Globus pallidus (tissue), 1 donor: ENCODE measurements at regions not wholly inside any gene's neighbourhood (a gene's known extent, or its start where the extent isn't known, plus 50 kb on each side); places are given as distances from the start of the nearest gene placed in this dataset.
"Not testable (repeated sequence)": the region's sequence is repeated elsewhere in the genome, so short reads cannot be mapped to it uniquely, and the experiment has no call there.

ENCODE experiments used
- DNase-seq: peaks from one replicate; pipeline ENCODE4 v3.0.0-alpha.2; 2015; ENCODE audit warnings: low spot score

DNA sequence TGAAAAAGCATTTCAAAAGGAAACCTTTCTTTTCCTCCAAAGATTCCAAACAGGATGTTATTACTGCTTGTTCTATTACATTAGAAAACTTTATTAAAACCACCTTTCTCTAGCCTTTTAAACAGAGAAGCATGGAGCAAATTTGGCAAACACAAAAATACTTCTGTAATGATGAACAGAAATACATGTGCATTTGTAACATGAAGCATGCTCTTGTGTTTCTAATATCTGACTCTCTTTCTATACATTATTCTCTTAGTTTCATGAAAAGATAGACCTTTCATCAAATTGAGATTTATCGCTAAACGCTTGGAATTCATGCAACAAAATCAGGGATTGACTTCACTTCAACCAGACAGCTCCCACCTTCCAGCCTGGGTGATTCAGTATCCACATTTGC, 152.8 kb upstream of the IRS2 start:
- DNase-seq, result no peak

DNA sequence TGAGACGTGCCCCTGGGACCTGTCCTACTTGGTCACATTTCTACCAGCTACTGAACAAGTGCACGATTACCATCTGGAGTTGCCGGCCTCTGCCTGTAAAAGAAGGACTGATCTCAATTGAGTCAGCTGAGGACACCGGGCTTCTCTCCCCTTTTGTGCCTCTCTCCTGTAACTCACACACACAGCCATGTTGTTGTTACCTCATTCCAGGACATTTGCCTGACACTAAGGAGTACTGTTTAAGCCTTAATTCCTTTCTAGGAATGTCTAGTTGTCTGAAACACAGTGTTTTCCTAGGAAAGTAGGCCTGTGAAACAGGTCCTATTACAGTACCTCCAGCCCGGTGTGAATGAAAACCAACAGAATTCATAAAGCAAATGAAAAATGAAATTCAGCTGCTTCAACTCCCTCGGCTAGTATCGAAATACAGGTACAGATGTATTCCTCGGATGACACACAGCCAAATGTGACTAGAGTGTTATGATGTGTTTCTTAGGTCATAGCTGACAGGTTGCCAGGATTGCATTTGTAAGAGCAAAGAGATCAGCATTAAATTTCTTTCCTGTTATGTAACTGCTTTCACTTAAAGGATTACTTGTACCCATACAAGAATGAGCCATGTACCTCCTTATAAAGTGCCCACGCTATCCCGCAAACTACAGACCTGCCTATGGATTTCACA, 152.0 kb upstream of the IRS2 start:
- no peak for DNase-seq

DNA sequence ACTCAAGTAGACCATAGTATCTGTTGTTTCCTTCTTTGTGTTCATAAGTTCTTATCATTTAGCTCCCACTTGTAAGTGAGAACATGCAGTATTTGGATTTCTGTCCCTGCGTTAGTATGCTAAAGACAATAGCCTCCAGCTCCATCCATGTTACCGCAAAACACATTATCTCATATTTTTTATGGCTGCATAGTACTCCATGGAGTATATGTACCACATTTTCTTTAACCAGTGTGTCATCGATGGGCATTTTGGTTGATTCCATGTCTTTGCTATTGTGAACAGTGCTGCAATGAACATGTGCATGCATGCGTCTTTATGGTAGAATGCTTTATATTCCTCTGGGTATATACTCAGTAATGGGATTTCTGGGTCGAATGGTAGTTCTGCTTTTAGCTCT, 148.1 kb upstream of the IRS2 start:
- not testable (repeated sequence) for DNase-seq

DNA sequence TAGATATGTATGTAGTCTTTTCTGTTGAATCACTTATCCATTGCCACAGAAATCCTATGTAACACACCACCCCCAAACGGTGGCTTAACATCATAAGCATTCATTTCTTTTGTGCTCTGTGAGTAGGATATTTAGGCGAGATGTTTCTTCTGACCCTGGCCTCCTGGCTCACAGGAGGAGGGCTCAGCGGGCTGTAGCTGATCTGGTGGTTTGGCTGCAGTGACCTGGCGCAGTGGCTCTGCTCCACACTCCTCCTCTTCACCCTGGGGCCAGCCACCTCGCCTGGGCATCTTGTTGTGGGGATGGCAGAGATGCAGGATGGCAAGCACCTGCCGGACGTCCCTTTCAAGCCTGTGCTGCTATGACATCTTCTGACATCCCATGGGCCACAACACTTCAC, 147.1 kb upstream of the IRS2 start:
- no peak for DNase-seq

DNA sequence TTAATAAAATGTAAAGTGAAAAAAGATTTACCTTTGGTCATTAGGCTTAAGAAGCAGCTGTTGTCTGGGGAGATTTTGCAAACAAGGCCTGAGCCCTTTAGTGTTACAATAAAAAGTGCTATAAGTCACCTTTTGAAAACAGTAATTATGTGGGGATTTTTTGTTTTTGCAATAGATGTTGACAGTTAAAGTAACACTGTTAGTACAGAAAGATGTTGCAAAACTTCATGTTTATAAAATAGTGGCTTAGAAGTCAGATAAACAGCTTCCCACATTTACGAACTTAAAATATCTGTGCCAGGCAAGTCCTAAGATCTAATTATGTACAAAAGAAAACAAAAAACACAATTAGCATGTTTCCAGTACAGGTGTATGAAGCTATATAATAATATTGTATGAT, 138.0 kb upstream of the IRS2 start:
- DNase-seq, result no peak

DNA sequence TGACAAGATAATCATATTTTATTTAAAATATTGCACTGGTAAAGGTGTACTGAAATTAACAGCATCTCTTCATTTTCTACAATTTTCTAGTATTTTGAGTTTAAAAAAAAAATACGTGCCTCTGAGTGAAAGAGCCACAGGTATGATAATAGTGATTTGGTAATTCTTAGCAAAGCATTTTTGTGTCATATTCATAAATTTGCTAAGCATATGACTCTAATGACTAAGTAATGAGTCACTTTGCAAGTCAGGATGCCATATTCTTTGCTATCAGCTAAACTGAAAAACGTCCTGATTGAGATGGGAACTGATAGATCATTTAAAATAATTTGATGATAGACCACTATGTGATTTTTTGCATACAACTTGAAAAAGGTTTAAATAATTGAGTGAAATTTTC, 136.1 kb upstream of the IRS2 start:
- DNase-seq, result no peak

DNA sequence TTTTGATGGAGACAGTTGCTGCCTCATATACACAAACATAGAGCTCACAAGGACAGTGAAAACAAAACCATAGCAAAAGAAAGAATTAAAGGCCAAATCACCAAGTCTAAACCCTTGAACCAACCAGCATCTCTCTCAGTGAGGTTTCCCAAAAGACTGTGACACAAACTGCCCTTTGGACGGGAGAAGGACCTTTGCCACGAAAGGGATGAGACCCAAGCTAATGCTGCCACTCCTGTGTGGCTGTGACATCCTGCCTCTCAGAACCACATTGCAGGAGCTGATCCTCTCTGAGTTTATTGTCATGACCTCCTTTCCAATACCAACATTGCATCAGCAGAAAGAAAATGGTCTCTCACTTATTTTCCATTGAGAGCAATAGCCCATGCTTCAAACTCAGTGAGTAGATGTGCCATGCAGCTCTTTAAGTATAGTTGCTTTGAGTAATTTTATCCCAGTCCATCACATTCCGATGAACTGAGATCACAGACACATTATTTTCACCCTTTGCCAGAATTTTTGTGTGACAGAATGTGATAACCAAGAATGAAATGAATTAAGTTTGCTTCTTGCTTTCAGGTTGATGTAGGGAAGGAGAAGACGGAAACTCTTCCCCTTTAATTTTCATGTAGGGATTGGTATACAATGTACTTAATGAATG, 133.5 kb upstream of the IRS2 start:
- DNase-seq, result no peak

DNA sequence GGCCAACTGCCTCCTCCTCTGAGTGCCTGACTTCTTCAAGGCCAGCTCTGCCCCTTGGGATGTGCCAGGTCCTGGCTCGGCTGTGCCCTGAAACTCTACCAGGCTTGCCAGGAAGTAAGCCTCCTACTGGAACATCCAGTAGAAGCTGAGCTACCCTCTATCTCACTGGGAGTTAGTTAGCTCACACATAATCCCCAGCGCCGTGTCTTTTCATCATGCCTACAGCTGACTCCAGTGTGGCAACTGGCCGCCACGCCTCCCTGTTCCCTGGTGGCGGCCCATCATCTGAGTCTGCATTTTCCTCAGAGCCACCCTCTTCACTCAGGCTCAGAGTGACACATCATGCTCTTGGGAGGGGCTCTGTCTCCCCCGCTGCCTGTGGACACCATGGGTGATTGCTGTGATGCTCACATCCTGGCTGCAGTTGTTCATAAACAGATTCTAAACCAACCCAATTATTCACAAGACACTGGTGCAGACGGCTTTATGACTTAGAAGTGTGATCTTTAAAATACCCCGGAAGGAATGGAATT, 131.9 kb upstream of the IRS2 start:
- DNase-seq, result peak; percentile 37

DNA sequence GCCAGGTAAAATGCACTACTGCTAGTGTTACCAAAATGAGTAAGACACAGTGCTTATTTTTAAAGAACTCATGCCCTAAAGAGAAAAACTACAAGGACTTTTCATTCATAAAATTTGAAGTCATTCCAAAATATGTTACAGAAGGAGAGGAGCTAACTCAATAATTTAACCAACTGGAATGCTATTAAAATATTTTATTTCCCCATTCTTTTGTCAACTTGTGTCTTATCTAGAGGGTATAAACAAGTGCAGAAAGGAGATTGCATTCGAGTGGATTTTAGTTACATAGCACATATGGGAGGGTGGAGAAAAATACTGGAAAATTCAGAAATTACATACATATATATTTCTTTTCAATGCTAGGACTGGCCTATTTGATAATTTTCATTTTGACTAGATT, 131.0 kb upstream of the IRS2 start:
- no peak for DNase-seq

DNA sequence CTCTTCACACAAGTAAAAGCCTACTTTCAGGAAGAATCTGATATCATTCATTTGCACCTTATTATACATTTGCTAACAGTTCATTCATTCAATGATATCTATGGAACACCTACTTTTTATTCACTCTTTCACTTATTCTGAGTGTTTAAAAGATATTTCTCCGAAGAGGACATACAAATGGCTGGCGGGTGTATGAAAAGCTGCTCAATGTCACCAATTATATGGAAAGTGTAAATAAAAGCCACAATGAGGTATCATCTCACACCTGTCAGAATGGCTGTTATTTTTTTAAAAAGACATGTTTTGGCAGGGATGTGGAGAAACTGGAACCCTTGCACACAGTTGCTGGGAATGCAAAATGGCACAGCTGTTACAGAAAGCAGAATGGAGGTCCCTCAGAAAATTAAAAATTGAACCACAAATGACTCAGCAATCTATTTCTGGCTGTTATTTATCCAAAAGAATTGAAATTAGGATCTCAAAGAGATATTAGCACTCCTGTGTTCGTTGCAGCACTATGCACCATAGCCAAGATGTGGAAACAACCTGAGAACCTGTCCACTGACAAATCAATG, 127.6 kb upstream of the IRS2 start:
- no peak for DNase-seq

DNA sequence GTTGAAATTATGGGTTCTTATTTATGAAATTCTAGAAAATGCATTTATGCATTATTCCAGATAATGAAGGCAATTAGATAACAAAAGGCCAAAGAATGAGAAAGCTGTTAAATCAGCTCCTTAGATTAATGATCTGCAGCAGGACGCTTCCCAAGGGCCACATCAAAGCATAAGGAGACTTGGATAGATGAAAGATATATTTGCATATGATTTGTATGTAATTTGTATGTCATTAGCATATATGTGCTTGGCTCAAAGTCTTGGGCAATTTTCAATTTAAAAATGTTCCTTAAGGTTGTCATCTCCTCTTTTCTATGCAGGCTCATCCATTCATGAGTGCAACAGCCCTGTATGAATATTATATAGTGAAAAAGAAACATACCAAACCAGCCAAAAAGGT, 126.8 kb upstream of the IRS2 start:
- DNase-seq, result no peak

DNA sequence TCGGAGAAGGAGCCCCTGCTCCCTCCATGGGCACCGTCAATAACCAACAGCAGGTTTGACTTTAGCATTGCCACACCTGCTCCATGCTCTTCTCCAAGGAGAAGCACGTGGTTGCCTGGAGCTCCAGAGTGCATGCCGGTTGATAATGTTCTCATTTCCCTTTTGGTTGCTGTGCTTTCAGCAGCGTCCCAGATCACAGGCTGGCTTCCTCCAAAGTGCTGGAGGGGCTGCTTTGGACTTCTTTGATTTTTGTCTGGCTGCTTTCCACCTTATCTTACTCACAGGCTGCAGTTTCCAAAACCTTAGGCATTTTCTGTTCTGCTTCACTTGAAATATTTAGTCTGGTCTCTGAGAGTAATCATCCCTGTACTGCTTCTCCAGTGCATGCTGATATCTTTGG, 123.8 kb upstream of the IRS2 start:
- no peak for DNase-seq

DNA sequence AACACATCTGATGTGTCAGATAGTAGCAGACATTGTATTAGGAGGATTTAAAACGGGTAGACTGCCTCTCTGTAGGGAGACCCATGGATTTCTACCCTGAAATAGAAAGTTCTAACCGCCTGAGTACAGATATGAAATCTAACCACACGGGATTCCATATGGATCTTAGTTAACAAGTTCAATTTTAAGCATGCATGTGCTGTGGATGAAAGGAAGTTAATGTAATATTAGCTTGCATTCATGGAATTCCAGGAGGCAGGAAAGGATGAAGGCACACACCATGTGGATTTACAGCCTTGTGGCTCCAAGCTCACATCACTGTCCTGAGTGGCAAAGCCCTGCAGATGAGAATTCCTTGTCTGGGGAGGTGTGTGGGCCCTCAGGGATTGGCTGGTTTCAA, 120.6 kb upstream of the IRS2 start:
- DNase-seq, result no peak

DNA sequence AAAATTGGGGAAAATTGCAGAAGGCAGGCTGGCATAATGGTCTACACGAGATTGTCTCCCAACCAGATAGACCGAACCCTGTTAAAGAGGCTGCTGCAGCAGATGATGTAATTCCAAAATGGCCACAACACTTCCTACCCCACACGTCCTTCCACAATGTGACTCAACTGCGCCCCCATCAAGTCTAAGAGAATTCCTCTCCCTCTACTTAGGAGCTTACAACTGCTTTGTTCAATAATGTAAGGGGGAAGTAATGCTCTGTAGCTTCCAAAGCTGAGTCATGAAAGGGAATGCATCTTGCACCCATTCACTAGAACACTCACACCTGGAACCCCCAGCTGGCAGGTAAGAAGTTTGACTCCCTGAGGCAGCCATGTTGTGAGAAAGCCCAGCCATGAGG, 117.8 kb upstream of the IRS2 start:
- no peak for DNase-seq

DNA sequence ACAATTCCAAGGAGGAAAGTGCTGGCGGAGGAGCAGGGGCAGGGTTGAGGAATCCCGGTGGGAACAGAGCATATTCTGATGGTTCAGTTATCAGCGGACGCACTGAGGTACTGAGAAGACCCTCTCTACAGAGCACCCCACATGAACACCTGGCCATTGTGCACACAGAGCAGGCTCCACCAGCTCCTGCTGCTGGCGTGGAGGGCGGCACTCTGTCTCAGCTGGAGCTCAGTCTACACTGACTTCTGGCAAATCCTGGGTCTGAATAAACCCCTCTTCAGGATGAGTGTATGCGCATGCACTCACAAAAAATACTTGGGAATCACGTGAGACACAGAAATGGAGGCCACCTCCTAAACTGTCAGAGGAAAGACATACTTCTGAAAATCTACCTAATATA, 114.4 kb upstream of the IRS2 start:
- DNase-seq, result no peak

DNA sequence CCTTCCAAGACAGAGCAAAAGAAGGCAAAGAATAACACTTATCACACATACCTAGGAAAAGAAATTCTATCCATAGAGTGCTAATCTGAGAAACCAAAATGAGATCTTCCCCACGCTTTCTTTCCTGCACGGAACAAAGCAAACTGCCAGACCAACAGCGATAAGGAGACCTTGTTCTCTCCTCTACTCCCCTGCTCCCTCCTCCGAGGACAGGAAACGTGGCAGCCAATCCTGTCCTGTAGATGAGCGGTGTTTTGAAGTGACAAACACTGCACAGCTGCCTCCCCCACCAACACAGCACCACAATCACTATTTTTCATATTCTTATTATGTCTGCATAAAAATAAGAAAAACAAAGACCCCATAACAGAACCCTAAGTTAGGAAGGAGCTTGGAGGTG, 113.9 kb upstream of the IRS2 start:
- DNase-seq, result no peak

DNA sequence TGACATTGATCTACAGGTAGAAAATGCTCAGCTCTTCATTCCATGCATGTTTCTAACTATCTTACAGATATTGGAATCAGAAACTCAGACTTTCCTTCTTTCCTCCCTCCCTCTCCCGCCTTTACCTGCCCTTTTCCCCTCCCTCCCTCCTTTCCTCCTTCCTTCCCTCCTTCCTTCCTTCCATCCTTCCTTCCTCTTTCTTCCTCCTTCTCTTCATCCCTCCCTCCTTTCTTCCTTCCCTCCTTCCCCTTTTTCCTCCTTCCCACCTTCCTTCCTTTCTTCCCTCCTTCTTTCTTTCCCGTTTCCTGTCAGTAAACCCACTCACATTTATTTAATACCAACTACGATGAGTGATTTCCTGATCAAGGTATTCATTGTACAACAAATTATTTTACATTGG, 113.4 kb upstream of the IRS2 start:
- no peak for DNase-seq

DNA sequence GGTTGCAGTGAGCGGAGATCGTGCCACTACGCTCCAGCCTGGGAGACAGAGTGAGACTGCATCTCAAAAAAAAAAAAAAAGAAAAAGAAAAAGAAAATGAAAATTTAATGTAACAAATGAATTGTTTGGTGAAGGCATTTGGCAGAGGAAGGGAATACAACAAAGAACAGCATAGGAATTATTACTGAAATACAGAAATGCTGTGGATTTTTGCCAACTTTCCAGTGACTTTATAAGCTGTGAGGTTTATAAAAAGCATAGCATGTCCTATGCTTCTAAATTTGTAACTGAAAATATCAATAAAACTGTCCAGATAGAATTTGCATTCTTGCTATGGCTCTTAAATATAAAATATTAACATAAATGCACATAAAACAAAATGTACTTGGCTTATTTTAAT, 112.9 kb upstream of the IRS2 start:
- DNase-seq, result no peak

DNA sequence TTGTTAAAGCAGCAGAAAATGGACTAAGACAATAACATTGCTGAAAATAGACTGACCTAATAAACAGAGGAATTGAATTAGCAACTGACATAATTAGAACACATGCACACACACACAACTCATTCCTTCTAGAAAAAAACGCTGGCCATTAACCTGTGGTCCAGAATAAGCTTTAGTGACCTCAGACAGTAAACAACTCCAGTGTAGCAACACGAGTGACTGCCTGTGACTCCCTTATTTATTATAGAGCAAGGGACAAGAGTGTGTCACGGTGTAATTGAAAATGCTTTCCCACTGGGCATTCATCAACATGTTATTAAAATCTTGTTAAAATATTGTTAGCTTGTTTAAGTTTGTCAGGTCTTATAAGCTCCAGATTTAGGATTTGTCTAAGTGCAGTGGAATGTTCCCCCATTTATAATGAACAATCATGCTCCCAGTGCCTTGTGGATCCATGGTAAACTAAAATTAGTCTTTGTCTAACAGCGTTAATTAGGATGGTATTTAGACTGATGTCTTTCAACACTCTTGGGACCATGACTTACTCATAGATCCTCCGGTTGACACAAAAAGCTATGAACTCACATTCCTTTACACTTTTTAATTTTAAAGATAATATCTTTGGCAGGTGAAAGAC, 111.7 kb upstream of the IRS2 start:
- DNase-seq, result no peak

DNA sequence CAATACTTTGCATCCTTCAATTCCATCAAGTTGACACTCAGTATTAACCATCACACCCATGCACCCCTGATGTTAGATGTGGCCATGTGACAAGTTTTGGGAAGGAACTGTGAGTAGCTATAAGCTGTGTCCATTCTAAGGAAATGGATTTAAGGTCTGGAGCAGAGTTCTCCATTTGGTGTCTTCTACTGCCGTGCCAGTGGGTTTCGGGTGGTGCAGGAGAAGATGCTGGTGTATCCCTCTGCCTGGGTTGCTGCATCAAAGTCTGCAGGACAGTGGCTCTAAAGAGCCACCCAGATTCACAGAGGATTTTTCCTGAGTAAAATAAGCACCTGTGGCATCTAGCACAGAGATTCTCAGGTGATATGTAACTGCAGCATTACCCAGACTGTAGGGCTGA, 105.7 kb upstream of the IRS2 start:
- DNase-seq, result no peak

DNA sequence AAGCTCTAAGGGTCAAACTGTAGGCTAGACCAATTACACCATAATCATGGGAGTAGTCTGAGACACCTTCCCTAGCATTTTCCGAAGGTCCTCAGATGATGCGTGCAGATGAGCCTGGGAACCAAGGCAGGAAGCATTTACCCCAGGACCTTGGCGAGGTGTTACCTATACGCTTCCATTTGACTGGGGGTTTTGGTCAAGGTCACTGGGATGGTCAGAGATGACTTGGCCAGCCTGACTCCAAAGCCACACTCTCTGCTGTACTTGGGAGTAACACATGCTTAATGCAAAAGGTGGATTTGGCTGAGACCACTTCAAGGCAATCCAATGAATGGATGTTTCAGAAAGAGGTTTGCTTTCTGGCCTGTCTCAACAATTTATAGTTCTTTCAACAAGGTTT, 98.9 kb upstream of the IRS2 start:
- no peak for DNase-seq

DNA sequence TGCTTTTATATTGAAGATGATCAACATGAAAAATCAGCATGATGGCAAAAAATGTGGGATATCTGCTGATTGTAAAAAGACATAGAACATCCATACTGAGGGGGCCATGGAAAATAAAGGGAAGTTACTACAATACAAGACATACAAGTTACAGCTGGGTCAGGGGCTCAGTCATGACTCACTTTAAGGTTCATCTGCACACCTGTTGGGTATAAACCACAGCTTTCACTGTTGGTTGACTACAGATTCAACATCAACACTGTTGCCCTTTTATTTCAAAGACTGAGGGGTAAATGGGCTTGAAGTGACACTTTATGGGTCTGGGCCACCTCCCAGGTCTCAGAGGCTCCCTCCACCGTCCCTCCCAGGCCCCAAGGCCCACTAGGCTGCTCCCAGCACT, 98.1 kb upstream of the IRS2 start:
- DNase-seq, result no peak
